Naive B cell (primary cell): ENCODE measurements at regions not wholly inside any gene's neighbourhood (a gene's known extent, or its start where the extent isn't known, plus 50 kb on each side); places are given as distances from the start of the nearest gene placed in this dataset.

Experiments used
- ATAC-seq, 2 donors: fragments of 150-1000 bp; cut with Tn5 transposase; 2 replicates each; pipeline ENCODE4 v1.10.0; 2021; ENCODE audit warnings: low read depth in 2 of 2, mild to moderate bottlenecking in 2 of 2, moderate library complexity in 2 of 2
- DNase-seq: peaks from one replicate; pipeline ENCODE4 v3.0.0; 2022
- H3K27ac Mint-ChIP-seq, 6 donors: one replicate each; pipeline ENCODE4 v1.8.0; 2020 to 2022; ENCODE audit warnings: mild to moderate bottlenecking in 6 of 6, mixed read lengths in 6 of 6, moderate library complexity in 5 of 6, inconsistent platforms in 2 of 6
- H3K27me3 Mint-ChIP-seq, 3 donors: one replicate each; pipeline ENCODE4 v1.8.0; 2021 to 2022; ENCODE audit warnings: mixed read lengths in 3 of 3, mild to moderate bottlenecking in 1 of 3
- H3K36me3 Mint-ChIP-seq, 2 donors: one replicate each; pipeline ENCODE4 v1.8.0; 2020 to 2022; ENCODE audit warnings: mixed read lengths in 2 of 2, inconsistent platforms in 1 of 2, mild to moderate bottlenecking in 1 of 2
- H3K4me1 Mint-ChIP-seq, 3 donors: one replicate each; pipeline ENCODE4 v1.8.0; 2020 to 2022; ENCODE audit warnings: mixed read lengths in 3 of 3, inconsistent platforms in 1 of 3, mild to moderate bottlenecking in 1 of 3, moderate library complexity in 1 of 3
- H3K4me3 Mint-ChIP-seq, 8 donors: one replicate each; pipeline ENCODE4 v1.8.0; 2020 to 2022; ENCODE audit warnings: mild to moderate bottlenecking in 8 of 8, mixed read lengths in 8 of 8, moderate library complexity in 8 of 8, inconsistent platforms in 2 of 8
- H3K9me3 Mint-ChIP-seq, 7 donors: one replicate each; pipeline ENCODE4 v1.8.0; 2020 to 2022; ENCODE audit warnings: mixed read lengths in 7 of 7, mild to moderate bottlenecking in 5 of 7, inconsistent platforms in 2 of 7, moderate library complexity in 1 of 7

GRCh38 chr3:102066470-102066869, 217.2 kb downstream of the NFKBIZ start:
- ATAC-seq = no peak
- H3K36me3 Mint-ChIP-seq = peaks cover 0 to 4% of the 10 kb centered on the region in 2 donors

DNA sequence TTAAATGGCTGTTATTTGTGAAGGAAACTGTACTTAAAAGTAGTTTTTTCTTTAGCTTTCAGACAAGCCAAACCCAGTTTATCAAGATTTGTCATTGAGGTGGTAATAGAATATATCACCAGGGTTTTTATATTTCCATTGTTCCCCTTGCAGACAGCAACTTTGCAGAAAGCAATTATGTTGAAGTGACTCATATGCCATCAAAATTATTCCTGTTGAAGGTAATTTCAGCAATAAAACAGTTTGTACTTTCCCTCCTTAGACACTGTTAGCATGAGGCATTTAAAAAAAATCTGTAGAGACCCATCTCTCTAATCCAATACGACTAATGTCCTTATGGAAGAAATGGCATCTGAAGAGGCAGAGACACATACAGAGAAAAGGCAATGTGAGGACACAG, 219.0 kb downstream of the NFKBIZ start:
- peaks cover 0 to 4% of the 10 kb centered on the region in 2 donors for H3K36me3 Mint-ChIP-seq
- H3K27ac Mint-ChIP-seq = no peak overlapping the region
- H3K4me3 Mint-ChIP-seq = no peak overlapping the region

More at GRCh38 chr3:102066470-102066869, 217.2 kb downstream of the NFKBIZ start:
- Mint-ChIP-seq H3K9me3 (peaks cover 0 to 3% (median 0%) of the 10 kb centered on the region in 7 donors), H3K27ac (no peak overlapping the region), H3K4me1 (peaks cover 4 to 9% (median 5%) of the 10 kb centered on the region in 3 donors), H3K27me3 (no peaks in the 10 kb centered on the region), H3K4me3 (no peak overlapping the region)
- DNase-seq = no peak

GRCh38 chr3:102068736-102069135, 219.4 kb downstream of the NFKBIZ start:
- no peak overlapping the region for H3K27ac Mint-ChIP-seq
- peaks cover 0 to 4% of the 10 kb centered on the region in 2 donors for H3K36me3 Mint-ChIP-seq
- H3K27me3 Mint-ChIP-seq = no peaks in the 10 kb centered on the region
- H3K9me3 Mint-ChIP-seq = peaks cover 0 to 3% (median 0%) of the 10 kb centered on the region in 7 donors
- DNase-seq (no peak), ATAC-seq (no peak)
- peaks cover 4% of the 10 kb centered on the region in 3 donors for H3K4me1 Mint-ChIP-seq
- H3K4me3 Mint-ChIP-seq = no peak overlapping the region

More for the DNA sequence above, 219.0 kb downstream of the NFKBIZ start:
- Mint-ChIP-seq H3K9me3 (peaks cover 0 to 3% (median 0%) of the 10 kb centered on the region in 7 donors), H3K4me1 (peaks cover 4 to 7% (median 5%) of the 10 kb centered on the region in 3 donors), H3K27me3 (no peaks in the 10 kb centered on the region)
- DNase-seq (no peak), ATAC-seq (no peak)

DNA sequence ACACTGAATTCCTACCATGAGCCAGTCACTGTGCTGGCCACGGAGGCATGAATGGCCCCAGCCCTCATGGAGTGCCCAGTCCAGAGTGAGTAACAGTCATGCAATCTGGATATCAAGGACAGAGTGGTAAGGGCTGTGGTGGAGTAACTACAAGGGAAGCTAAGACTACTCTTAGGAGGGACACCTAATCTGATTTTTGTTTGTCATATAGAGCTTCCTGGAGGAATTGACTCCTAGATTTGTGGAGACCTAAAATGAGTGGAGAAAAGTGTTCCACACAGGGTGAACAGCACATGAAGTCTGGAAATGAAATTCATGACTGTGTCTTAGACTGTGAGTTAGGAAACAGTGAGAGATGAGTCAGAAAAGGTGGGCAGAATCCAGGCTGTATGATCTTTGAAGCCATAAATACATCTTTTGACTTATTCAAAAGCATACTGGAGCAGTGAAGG, 219.9 kb downstream of the NFKBIZ start:
- no peak overlapping the region for H3K4me3 Mint-ChIP-seq
- peaks cover 0 to 4% (median 4%) of the 10 kb centered on the region in 3 donors for H3K4me1 Mint-ChIP-seq
- DNase-seq = no peak
- ATAC-seq = no peak
- peaks cover 0 to 3% (median 0%) of the 10 kb centered on the region in 7 donors for H3K9me3 Mint-ChIP-seq
- no peaks in the 10 kb centered on the region for H3K27me3 Mint-ChIP-seq
- H3K36me3 Mint-ChIP-seq = peaks cover 0 to 4% of the 10 kb centered on the region in 2 donors
- no peak overlapping the region for H3K27ac Mint-ChIP-seq

GRCh38 chr3:102074946-102075345, 225.6 kb downstream of the NFKBIZ start:
- Mint-ChIP-seq H3K27me3 (no peaks in the 10 kb centered on the region), H3K27ac (no peak overlapping the region)

GRCh38 chr3:102078401-102078800, 229.1 kb downstream of the NFKBIZ start:
- H3K36me3 Mint-ChIP-seq = no peaks in the 10 kb centered on the region
- peak overlapping the region; percentile 18 to 93 (median 71) for H3K27ac Mint-ChIP-seq
- DNase-seq = no peak
- ATAC-seq = no peak
- H3K4me1 Mint-ChIP-seq = peaks cover 38 to 49% (median 49%) of the 10 kb centered on the region in 3 donors
- H3K27me3 Mint-ChIP-seq = no peaks in the 10 kb centered on the region
- H3K9me3 Mint-ChIP-seq = peaks cover 0 to 4% (median 0%) of the 10 kb centered on the region in 7 donors
- peak overlapping the region in 5 of 8 donors; percentile 46 to 85 (median 77) for H3K4me3 Mint-ChIP-seq

More at GRCh38 chr3:102074946-102075345, 225.6 kb downstream of the NFKBIZ start:
- Mint-ChIP-seq H3K36me3 (no peaks in the 10 kb centered on the region), H3K4me1 (peaks cover 23 to 28% (median 26%) of the 10 kb centered on the region in 3 donors), H3K9me3 (peaks cover 0 to 4% (median 0%) of the 10 kb centered on the region in 7 donors), H3K4me3 (no peak overlapping the region)
- DNase-seq (no peak), ATAC-seq (no peak)

DNA sequence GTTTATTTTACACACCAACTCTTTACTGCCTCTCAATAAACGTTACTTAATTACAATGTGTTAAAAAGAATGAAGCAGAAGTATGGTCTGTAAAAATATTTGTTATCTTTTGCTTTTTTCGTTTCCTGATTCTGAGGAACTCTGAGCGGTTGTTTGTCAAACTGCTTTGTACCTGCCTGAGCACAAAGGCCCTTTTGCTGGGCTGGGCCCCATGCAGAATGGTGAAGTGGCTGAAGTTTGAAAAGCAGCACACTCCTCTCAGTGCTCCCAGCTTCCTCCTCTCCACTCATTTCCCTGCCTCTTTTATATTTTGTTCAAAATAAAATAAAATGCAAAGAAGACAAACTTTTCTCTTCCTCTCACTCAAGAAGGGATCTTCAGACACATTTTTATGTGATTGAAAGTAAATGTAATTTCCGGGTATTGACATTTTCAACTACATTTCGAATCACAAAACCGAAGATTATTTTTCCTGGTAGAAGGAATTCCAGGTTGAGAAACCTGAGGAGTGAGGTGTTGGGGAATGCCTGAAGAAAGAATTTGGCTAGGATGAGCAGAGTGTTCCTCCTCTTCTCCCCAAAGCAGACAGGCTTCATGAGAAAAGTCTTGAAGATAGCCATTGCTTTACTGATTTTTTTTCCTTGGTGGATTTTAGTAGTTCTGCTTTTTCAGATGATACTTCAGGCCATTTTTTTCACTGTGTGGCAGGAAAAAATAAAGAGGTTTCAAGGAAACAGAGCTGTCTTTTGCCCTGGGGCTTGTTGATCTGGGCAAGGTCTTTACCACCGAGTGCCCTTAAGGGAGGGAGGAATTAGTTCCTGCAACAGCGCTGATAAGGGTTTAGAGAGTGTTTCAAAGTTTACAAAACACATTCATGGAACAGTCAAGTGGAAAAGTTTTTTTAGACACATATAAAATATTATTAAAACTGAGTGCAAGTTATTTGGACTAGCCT, 229.8 kb downstream of the NFKBIZ start:
- H3K36me3 Mint-ChIP-seq = no peaks in the 10 kb centered on the region
- DNase-seq (peak; percentile 12), ATAC-seq (peak; percentile 66 to 75)
- peaks cover 38 to 49% (median 49%) of the 10 kb centered on the region in 3 donors for H3K4me1 Mint-ChIP-seq
- H3K4me3 Mint-ChIP-seq = peak overlapping the region in 7 of 8 donors; percentile 14 to 85 (median 67)
- H3K9me3 Mint-ChIP-seq = peaks cover 0 to 4% (median 0%) of the 10 kb centered on the region in 7 donors
- peak overlapping the region; percentile 70 to 94 (median 90) for H3K27ac Mint-ChIP-seq
- H3K27me3 Mint-ChIP-seq = peaks cover 0 to 2% (median 0%) of the 10 kb centered on the region in 3 donors

DNA sequence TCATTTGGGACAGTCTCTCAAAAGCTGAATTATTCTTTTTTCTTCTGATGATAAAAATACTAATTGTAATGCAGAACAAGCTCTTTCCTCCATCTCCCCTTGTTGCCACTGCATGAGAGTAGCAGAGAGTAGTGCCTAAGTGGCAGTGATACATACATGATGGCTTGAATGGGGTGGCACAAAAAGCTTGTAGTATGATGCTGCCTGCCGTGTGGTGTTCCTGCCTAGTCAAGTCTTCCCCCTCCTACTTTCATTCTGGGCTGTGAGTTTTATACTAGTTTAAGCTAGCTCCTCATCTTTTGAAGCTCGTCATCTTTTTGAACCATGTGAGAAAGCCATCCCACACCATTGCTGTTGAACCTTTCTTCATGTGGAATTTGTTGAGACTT, 230.5 kb downstream of the NFKBIZ start:
- H3K9me3 Mint-ChIP-seq = peaks cover 0 to 4% (median 0%) of the 10 kb centered on the region in 7 donors
- peak overlapping the region in 5 of 8 donors; percentile 33 to 85 (median 70) for H3K4me3 Mint-ChIP-seq
- H3K27me3 Mint-ChIP-seq = peaks cover 0 to 4% (median 0%) of the 10 kb centered on the region in 3 donors
- no peaks in the 10 kb centered on the region for H3K36me3 Mint-ChIP-seq
- no peak for DNase-seq
- H3K27ac Mint-ChIP-seq = peak overlapping the region in 2 of 6 donors; percentile 88 to 93
- H3K4me1 Mint-ChIP-seq = peaks cover 38 to 49% (median 49%) of the 10 kb centered on the region in 3 donors
- ATAC-seq = no peak

DNA sequence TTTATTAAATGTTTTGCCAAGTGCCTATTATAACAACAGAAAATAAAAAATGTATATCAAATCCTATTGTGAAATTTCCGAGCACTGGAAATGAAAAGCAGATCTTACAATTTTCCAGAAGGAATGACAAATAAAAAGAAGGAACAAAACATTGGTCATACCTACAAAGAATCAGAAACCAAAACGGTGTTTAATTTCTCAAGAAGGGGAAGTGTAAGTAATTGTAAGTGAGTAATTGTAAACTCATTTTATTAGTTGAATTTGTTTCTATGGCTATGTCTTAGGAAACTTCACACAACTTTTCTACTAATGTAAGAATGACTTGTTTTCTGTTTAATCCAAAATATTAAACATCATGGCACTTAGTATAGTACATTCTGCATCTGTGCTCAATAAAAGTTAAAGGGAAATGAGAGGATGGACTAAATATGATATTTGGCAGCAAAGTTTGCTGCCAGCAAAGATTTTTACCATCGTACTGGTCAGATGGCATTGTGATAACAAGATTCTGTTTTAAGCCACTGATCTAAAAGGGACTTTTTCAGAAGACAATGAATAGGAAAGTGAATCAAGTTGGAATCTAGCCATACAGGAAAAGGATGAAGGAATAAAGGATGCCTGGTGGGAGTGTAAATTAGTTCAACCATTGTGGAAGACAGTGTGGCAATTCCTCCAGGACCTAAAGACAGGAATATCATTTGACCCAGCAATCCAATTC, 232.4 kb downstream of the NFKBIZ start:
- no peak overlapping the region for H3K27ac Mint-ChIP-seq
- H3K36me3 Mint-ChIP-seq = no peaks in the 10 kb centered on the region
- no peak overlapping the region for H3K4me3 Mint-ChIP-seq
- DNase-seq (no peak), ATAC-seq (peak in 1 of 2 donors; percentile 33)
- H3K9me3 Mint-ChIP-seq = peaks cover 0 to 4% (median 0%) of the 10 kb centered on the region in 7 donors
- H3K4me1 Mint-ChIP-seq = peaks cover 38 to 47% (median 43%) of the 10 kb centered on the region in 3 donors
- peaks cover 0 to 4% (median 0%) of the 10 kb centered on the region in 3 donors for H3K27me3 Mint-ChIP-seq

GRCh38 chr3:102083473-102083872, 234.2 kb downstream of the NFKBIZ start:
- Mint-ChIP-seq H3K9me3 (no peaks in the 10 kb centered on the region), H3K27me3 (peaks cover 0 to 4% (median 0%) of the 10 kb centered on the region in 3 donors), H3K4me1 (peaks cover 32 to 39% (median 37%) of the 10 kb centered on the region in 3 donors), H3K4me3 (no peak overlapping the region), H3K27ac (no peak overlapping the region), H3K36me3 (no peaks in the 10 kb centered on the region)
- no peak for DNase-seq
- ATAC-seq = no peak

- H3K4me1 Mint-ChIP-seq = peaks cover 27 to 33% (median 32%) of the 10 kb centered on the region in 3 donors
- ATAC-seq = no peak
- H3K36me3 Mint-ChIP-seq = no peaks in the 10 kb centered on the region
- peaks cover 0 to 4% (median 0%) of the 10 kb centered on the region in 3 donors for H3K27me3 Mint-ChIP-seq
- no peaks in the 10 kb centered on the region for H3K9me3 Mint-ChIP-seq
- H3K27ac Mint-ChIP-seq = no peak overlapping the region
- no peak for DNase-seq
- no peak overlapping the region for H3K4me3 Mint-ChIP-seq
Observed at GRCh38 chr3:102084006-102084405, 234.7 kb downstream of the NFKBIZ start.

- no peaks in the 10 kb centered on the region for H3K9me3 Mint-ChIP-seq
- ATAC-seq (no peak), DNase-seq (no peak)
- H3K27ac Mint-ChIP-seq = no peak overlapping the region
- no peaks in the 10 kb centered on the region for H3K36me3 Mint-ChIP-seq
- H3K4me3 Mint-ChIP-seq = no peak overlapping the region
- peaks cover 21 to 28% (median 25%) of the 10 kb centered on the region in 3 donors for H3K4me1 Mint-ChIP-seq
- peaks cover 0 to 4% (median 0%) of the 10 kb centered on the region in 3 donors for H3K27me3 Mint-ChIP-seq
Observed at GRCh38 chr3:102084704-102085103, 235.4 kb downstream of the NFKBIZ start.
